Endothelial cell of umbilical vein (primary cell): ENCODE measurements at regions not wholly inside any gene's neighbourhood (a gene's known extent, or its start where the extent isn't known, plus 50 kb on each side); places are given as distances from the start of the nearest gene placed in this dataset.

Experiments
- BruUV-seq: library from RNA; stranded (reverse); fragments of 400-500 nt; replicated peaks from 2 replicates; lab custom pipeline; 2021; lab: Mats Ljungman, UMichigan
- CTCF ChIA-PET: fragments of 300-600, 350-600 bp; sonication (Branson Sonifier 250); formaldehyde crosslinking; loops from one replicate; lab custom pipeline; 2021; ENCODE audit warnings: antibody characterized with exemption, inconsistent platforms; lab: Charles Lee
- POLR2A ChIA-PET: fragments of 300-600, 350-600 bp; sonication (Branson Sonifier 250); formaldehyde crosslinking; loops from one replicate; lab custom pipeline; 2021; ENCODE audit warnings: antibody characterized with exemption, inconsistent platforms; lab: Charles Lee
- DNase-seq: peaks from one replicate; pipeline ENCODE4 v3.0.0-alpha.2; 2011; ENCODE audit warnings: low read depth, low spot score
- FAIRE-seq: peaks from 2 replicates; lab custom pipeline; 2011; peaks lifted over from hg19 to GRCh38; lab: Jason Lieb, UNC
- H2AFZ ChIP-seq: 2 replicates; pipeline ENCODE4 v1.6.0; 2012; ENCODE audit warnings: low read depth, low read length, control low read depth, inconsistent platforms
- H3K27ac ChIP-seq: 2 replicates; pipeline ENCODE4 v1.5.1; 2011; ENCODE audit warnings: low read depth, mild to moderate bottlenecking, control low read depth, low read length, moderate library complexity; ENCODE audit not compliant: insufficient read depth
- H3K27me3 ChIP-seq, 2 experiments: 2 replicates each; pipeline versions ENCODE4 v1.6.0 to v1.6.1; 2011; ENCODE audit warnings: low read length in 2 of 2, mixed read lengths in 1 of 2; ENCODE audit not compliant: control insufficient read depth in 2 of 2, insufficient read depth in 2 of 2
- H3K36me3 ChIP-seq, 2 experiments: 2 replicates in 1 of 2; 3 replicates in 1 of 2; pipeline ENCODE4 v1.5.1; 2011; ENCODE audit warnings: low read length in 2 of 2, mild to moderate bottlenecking in 1 of 2, moderate library complexity in 1 of 2; ENCODE audit not compliant: control insufficient read depth in 2 of 2, insufficient read depth in 2 of 2; ENCODE audit errors: extremely low read depth in 1 of 2
- H3K4me1 ChIP-seq: 3 replicates; pipeline ENCODE4 v1.5.1; 2011; ENCODE audit warnings: mild to moderate bottlenecking, low read length; ENCODE audit not compliant: control insufficient read depth, insufficient read depth; ENCODE audit errors: extremely low read depth
- H3K4me2 ChIP-seq: 2 replicates; pipeline ENCODE4 v1.6.1; 2011; ENCODE audit warnings: low read length, control low read depth, mixed read lengths; ENCODE audit not compliant: insufficient read depth
- H3K4me3 ChIP-seq, 3 experiments: fragments of 200-600 bp in 1 of 3; sonication (generic), shearing (Covaris generic) in 1 of 3; replicated peaks in 1 of 3; 2 replicates each; pipeline ENCODE4 v1.5.1; 2011 to 2016; ENCODE audit warnings: control low read depth in 3 of 3, low read length in 3 of 3, mild to moderate bottlenecking in 2 of 3, inconsistent platforms in 1 of 3, low read depth in 1 of 3, moderate library complexity in 1 of 3; ENCODE audit not compliant: insufficient read depth in 1 of 3
- H3K79me2 ChIP-seq: 2 replicates; pipeline ENCODE4 v1.6.0; 2012; ENCODE audit warnings: low read length, inconsistent platforms; ENCODE audit not compliant: control insufficient read depth, insufficient read depth
- H3K9ac ChIP-seq: replicated peaks from 2 replicates; pipeline ENCODE3; 2011; ENCODE audit warnings: low read length, control low read depth; ENCODE audit not compliant: insufficient read depth; ENCODE audit errors: extremely low read depth
- H3K9me1 ChIP-seq: replicated peaks from 3 replicates; pipeline ENCODE4 v1.6.0; 2011; ENCODE audit warnings: mild to moderate bottlenecking, low read length; ENCODE audit not compliant: control insufficient read depth, insufficient read depth; ENCODE audit errors: extremely low read depth
- H3K9me3 ChIP-seq: replicated peaks from 2 replicates; pipeline ENCODE4 v1.5.1; 2012; ENCODE audit warnings: low read length, inconsistent platforms; ENCODE audit not compliant: control insufficient read depth, insufficient read depth
- H4K20me1 ChIP-seq: replicated peaks from 2 replicates; pipeline ENCODE3; 2011; ENCODE audit warnings: mild to moderate bottlenecking, low read length; ENCODE audit not compliant: control insufficient read depth, insufficient read depth; ENCODE audit errors: extremely low read depth
- EZH2 ChIP-seq: IDR thresholded peaks from 2 replicates; pipeline ENCODE4 v1.6.1; 2012; ENCODE audit warnings: borderline replicate concordance, low read depth, mild to moderate bottlenecking, moderate library complexity, low read length, inconsistent platforms; ENCODE audit not compliant: severe bottlenecking
- FOS ChIP-seq: IDR thresholded peaks from 2 replicates; pipeline ENCODE4 v1.6.1; 2011; ENCODE audit warnings: mild to moderate bottlenecking, low read length, moderate library complexity, borderline replicate concordance; ENCODE audit not compliant: insufficient read depth
- GATA2 ChIP-seq: IDR thresholded peaks from 2 replicates; pipeline ENCODE4 v1.7.0; 2011; ENCODE audit warnings: low read depth, mild to moderate bottlenecking, moderate library complexity, mixed read lengths, low read length; ENCODE audit not compliant: insufficient read length, insufficient read depth
- JUN ChIP-seq: IDR thresholded peaks from 2 replicates; pipeline ENCODE4 v1.6.1; 2011; ENCODE audit warnings: borderline replicate concordance, low read depth; ENCODE audit not compliant: insufficient read length, insufficient read depth
- MYC ChIP-seq: IDR thresholded peaks from one replicate; pipeline ENCODE4 v1.6.1; 2011; ENCODE audit warnings: mild to moderate bottlenecking, low read depth, low read length
- POLR2A ChIP-seq: IDR thresholded peaks from 2 replicates; pipeline ENCODE4 v1.6.1; 2012; ENCODE audit warnings: low read depth, mild to moderate bottlenecking, control low read depth, low read length
- POLR2AphosphoS5 ChIP-seq: IDR thresholded peaks from 2 replicates; pipeline ENCODE4 v1.6.1; 2012; ENCODE audit warnings: low read depth, mild to moderate bottlenecking, control low read depth, low read length, moderate library complexity; ENCODE audit not compliant: insufficient read depth
- dilution Hi-C: fragments of 300-500 bp; cut with MboI; formaldehyde crosslinking; loops from one replicate; pipeline ENCODE4 v1.15.0; 2019; ENCODE audit warnings: low sequenced_read_pairs; ENCODE audit not compliant: extremely low pct_ligation_motif_present
- intact Hi-C: fragments of 100-400 bp; cut with micrococcal nuclease; formaldehyde crosslinking; loops from one replicate; pipeline ENCODE4 v1.10.0; 2022
- TF ChIP-seq, protein P1 (sequence below), 2 donors: IDR thresholded peaks; 1 replicate in 1 of 2; 2 replicates in 1 of 2; pipeline ENCODE4 v1.5.1; 2011; ENCODE audit warnings: low read length in 2 of 2, mild to moderate bottlenecking in 2 of 2, moderate library complexity in 2 of 2, control low read depth in 1 of 2, inconsistent platforms in 1 of 2, low read depth in 1 of 2; ENCODE audit not compliant: insufficient read depth in 1 of 2; ENCODE audit errors: extremely low read depth in 1 of 2
- TF ChIP-seq, protein P2 (sequence below): IDR thresholded peaks from 2 replicates; pipeline ENCODE4 v1.6.1; 2011; ENCODE audit not compliant: insufficient read depth, insufficient read length

DNA sequence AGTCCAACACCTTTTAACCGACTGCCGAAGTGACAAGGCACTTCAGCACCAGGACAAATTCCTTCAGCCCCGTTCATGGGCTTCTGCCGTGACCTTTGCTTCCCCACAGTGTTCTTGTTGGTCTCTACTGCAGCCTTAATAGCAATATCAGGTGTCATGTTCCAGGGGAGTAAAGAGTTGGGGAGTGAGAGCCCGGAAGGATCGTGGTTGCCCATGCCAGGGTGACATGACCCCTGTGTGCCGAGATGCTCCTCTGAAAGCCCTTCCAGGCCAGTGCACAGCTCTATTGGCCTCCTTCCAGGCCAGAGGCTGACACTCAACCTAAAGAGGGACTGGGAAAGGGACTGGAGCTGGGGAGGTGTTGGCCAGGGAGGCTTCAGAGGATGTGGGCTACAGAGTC lies 279.2 kb downstream of the CYRIA start:
- H3K9me1 ChIP-seq, result no peaks in the 10 kb centered on the region
- intact Hi-C loops (no loop called here), dilution Hi-C loops (no loop called here)
- DNase-seq (no peak), FAIRE-seq (no peak)
- no peak overlapping the region for H3K27ac ChIP-seq
- H3K9ac ChIP-seq, result no peak overlapping the region
- ChIA-PET POLR2A (no interaction called here), CTCF (no interaction called here)
- no peaks in the 10 kb centered on the region for H3K79me2 ChIP-seq
- TF ChIP-seq JUN (no peak), POLR2AphosphoS5 (no peak), GATA2 (no peak), EZH2 (no peak), MYC (no peak), POLR2A (no peak), FOS (no peak)
- TF ChIP-seq, protein P1, sequence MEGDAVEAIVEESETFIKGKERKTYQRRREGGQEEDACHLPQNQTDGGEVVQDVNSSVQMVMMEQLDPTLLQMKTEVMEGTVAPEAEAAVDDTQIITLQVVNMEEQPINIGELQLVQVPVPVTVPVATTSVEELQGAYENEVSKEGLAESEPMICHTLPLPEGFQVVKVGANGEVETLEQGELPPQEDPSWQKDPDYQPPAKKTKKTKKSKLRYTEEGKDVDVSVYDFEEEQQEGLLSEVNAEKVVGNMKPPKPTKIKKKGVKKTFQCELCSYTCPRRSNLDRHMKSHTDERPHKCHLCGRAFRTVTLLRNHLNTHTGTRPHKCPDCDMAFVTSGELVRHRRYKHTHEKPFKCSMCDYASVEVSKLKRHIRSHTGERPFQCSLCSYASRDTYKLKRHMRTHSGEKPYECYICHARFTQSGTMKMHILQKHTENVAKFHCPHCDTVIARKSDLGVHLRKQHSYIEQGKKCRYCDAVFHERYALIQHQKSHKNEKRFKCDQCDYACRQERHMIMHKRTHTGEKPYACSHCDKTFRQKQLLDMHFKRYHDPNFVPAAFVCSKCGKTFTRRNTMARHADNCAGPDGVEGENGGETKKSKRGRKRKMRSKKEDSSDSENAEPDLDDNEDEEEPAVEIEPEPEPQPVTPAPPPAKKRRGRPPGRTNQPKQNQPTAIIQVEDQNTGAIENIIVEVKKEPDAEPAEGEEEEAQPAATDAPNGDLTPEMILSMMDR (IDR thresholded peaks at IDR 0.05; ENCODE audit: extremely low read depth in 1 of 2, insufficient read depth in 1 of 2, low read depth in 1 of 2, low read length in 2 of 2), result no peak
- TF ChIP-seq, protein P2, sequence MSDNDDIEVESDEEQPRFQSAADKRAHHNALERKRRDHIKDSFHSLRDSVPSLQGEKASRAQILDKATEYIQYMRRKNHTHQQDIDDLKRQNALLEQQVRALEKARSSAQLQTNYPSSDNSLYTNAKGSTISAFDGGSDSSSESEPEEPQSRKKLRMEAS, result no peak
- no TSS peak for BruUV-seq
- H3K36me3 ChIP-seq, result no peaks in the 10 kb centered on the region
- H3K27me3 ChIP-seq, result no peaks in the 10 kb centered on the region
- no peak overlapping the region for H3K4me3 ChIP-seq
- no peak overlapping the region for H2AFZ ChIP-seq
- no peaks in the 10 kb centered on the region for H4K20me1 ChIP-seq
- no peaks in the 10 kb centered on the region for H3K4me1 ChIP-seq
- H3K9me3 ChIP-seq, result peaks cover 2% of the 10 kb centered on the region
- no peak overlapping the region for H3K4me2 ChIP-seq
